Testis (tissue), 2 donors: ENCODE measurements at regions not wholly inside any gene's neighbourhood (a gene's known extent, or its start where the extent isn't known, plus 50 kb on each side); places are given as distances from the start of the nearest gene placed in this dataset.

Source experiments
- DNase-seq: peaks from one replicate; pipeline ENCODE4 v3.0.0-alpha.2; 2019
- H3K27ac ChIP-seq, 2 donors: fragments of 200-600 bp; sonication (generic); one replicate each; pipeline ENCODE4 v1.5.1; 2019
- H3K27me3 ChIP-seq: fragments of 200-600 bp; sonication (generic); one replicate; pipeline ENCODE4 v1.5.1; 2019
- H3K36me3 ChIP-seq: fragments of 200-600 bp; sonication (generic); one replicate; pipeline ENCODE4 v1.5.1; 2017; ENCODE audit warnings: low read depth; ENCODE audit errors: missing control alignments
- H3K4me1 ChIP-seq: fragments of 200-600 bp; sonication (generic); one replicate; pipeline ENCODE4 v1.5.1; 2019
- H3K4me3 ChIP-seq, 2 donors: fragments of 200-600 bp; sonication (generic); one replicate each; pipeline ENCODE4 v1.5.1; 2017 to 2019
- H3K9me3 ChIP-seq: fragments of 200-600 bp; sonication (generic); one replicate; pipeline ENCODE4 v1.5.1; 2017
- POLR2A ChIP-seq: fragments of 450-650 bp; IDR thresholded peaks from one replicate; pipeline ENCODE4 v1.6.1; 2017; ENCODE audit warnings: antibody characterized with exemption, mild to moderate bottlenecking, moderate library complexity
- WGBS, 2 donors: methylation state at CpG; one replicate each; pipeline ENCODE4 v1.1.5; 2018; 5-methylcytosine and 5-hydroxymethylcytosine counted together
- intact Hi-C: fragments of 100-400 bp; cut with DNase I; formaldehyde crosslinking; loops from one replicate; pipeline ENCODE4 v1.15.1; 2023; ENCODE audit warnings: low total_unique reads
- TF ChIP-seq, protein P1 (sequence below), 3 experiments: fragments of 450-650 bp in 2 of 3; fragments of 200-600 bp in 1 of 3; sonication (generic) in 1 of 3; IDR thresholded peaks; one replicate each; pipeline ENCODE4 v1.5.1; 2016 to 2019; ENCODE audit warnings: antibody characterized with exemption in 3 of 3, mild to moderate bottlenecking in 2 of 3, moderate library complexity in 1 of 3

GRCh38 chr1:234985516-234986294, 142.9 kb downstream of the TOMM20 start:
- H3K4me1 ChIP-seq = peaks cover 56% of the 10 kb centered on the region

GRCh38 chr1:234985007-234985370, 143.6 kb downstream of the TOMM20 start:
- intact Hi-C loops = loop anchor here (10.0 kb wide), 2 partner anchors 90 to 260 kb away; no protein-coding TSS in a partner anchor
- TF ChIP-seq, protein P1, sequence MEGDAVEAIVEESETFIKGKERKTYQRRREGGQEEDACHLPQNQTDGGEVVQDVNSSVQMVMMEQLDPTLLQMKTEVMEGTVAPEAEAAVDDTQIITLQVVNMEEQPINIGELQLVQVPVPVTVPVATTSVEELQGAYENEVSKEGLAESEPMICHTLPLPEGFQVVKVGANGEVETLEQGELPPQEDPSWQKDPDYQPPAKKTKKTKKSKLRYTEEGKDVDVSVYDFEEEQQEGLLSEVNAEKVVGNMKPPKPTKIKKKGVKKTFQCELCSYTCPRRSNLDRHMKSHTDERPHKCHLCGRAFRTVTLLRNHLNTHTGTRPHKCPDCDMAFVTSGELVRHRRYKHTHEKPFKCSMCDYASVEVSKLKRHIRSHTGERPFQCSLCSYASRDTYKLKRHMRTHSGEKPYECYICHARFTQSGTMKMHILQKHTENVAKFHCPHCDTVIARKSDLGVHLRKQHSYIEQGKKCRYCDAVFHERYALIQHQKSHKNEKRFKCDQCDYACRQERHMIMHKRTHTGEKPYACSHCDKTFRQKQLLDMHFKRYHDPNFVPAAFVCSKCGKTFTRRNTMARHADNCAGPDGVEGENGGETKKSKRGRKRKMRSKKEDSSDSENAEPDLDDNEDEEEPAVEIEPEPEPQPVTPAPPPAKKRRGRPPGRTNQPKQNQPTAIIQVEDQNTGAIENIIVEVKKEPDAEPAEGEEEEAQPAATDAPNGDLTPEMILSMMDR (IDR thresholded peaks at IDR 0.05) = no peak
- TF ChIP-seq POLR2A = no peak
- Histone ChIP-seq H3K27ac (peak overlapping the region; percentile 78 to 93), H3K9me3 (no peaks in the 10 kb centered on the region), H3K36me3 (no peaks in the 10 kb centered on the region), H3K4me1 (peaks cover 63% of the 10 kb centered on the region), H3K4me3 (no peak overlapping the region), H3K27me3 (no peaks in the 10 kb centered on the region)
- DNase-seq = no peak
- WGBS, 2 donors = 92 to 95% methylated on average over 7 of the region's 7 CpGs

More at GRCh38 chr1:234985516-234986294, 142.9 kb downstream of the TOMM20 start:
- Histone ChIP-seq H3K27me3 (no peaks in the 10 kb centered on the region), H3K9me3 (no peaks in the 10 kb centered on the region), H3K4me3 (no peak overlapping the region), H3K27ac (peak overlapping the region; percentile 78 to 93), H3K36me3 (no peaks in the 10 kb centered on the region)
- WGBS, 2 donors = 83 to 85% methylated on average over 10 of the region's 10 CpGs
- TF ChIP-seq, protein P1 (IDR thresholded peaks at IDR 0.05) = no peak
- TF ChIP-seq POLR2A = no peak
- intact Hi-C loops = loop anchor here (10.0 kb wide), 2 partner anchors 89 to 261 kb away; no protein-coding TSS in a partner anchor
- DNase-seq = no peak

DNA sequence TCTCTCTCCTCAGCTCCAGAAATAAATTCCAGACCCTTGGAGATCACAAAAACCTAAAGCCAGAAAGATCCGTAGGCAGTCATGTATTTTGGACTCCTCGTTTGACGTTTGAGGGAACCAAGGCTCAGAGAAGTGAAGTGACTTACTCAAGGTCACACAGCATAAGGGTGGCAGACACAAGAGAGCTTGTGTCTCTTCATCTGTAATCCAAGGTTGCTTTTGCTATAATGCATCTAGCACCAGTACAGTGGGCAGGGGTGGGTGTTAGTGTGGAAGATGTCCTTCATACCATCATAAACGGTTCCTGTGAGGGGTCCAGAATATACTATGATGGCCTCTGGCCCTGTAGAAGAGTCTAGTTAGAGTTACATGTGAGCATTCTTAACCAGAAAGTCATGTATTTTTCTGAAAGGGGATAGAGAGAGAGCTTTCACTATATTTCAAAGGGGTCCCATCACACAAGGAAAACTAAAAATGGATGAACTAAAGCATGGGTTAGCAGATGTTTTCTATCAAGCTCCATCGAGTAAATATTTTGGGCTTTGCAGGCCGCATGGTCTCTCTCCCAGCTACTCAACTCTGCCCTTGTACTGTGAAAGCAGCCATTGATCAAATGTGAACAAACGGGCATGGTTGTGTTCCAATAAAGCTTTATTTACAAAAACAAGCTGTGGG, 144.9 kb downstream of the TOMM20 start:
- Histone ChIP-seq H3K27me3 (no peaks in the 10 kb centered on the region), H3K36me3 (no peaks in the 10 kb centered on the region), H3K4me1 (peaks cover 74% of the 10 kb centered on the region), H3K4me3 (no peak overlapping the region), H3K27ac (peak overlapping the region; percentile 78 to 93), H3K9me3 (no peaks in the 10 kb centered on the region)
- DNase-seq = no peak
- 66 to 76% methylated on average over 7 of the region's 7 CpGs for WGBS, 2 donors
- TF ChIP-seq, protein P1 (IDR thresholded peaks at IDR 0.05) = no peak
- no peak for TF ChIP-seq POLR2A
- intact Hi-C loops = loop anchor here (10.0 kb wide), 2 partner anchors 91 to 259 kb away; no protein-coding TSS in a partner anchor

- H3K4me3 ChIP-seq = no peak overlapping the region
- TF ChIP-seq, protein P1 (IDR thresholded peaks at IDR 0.05) = no peak
- no peak for TF ChIP-seq POLR2A
- WGBS, 2 donors = 76 to 86% methylated on average over 2 of the region's 2 CpGs
- H3K36me3 ChIP-seq = no peaks in the 10 kb centered on the region
- no peaks in the 10 kb centered on the region for H3K27me3 ChIP-seq
- peak overlapping the region; percentile 64 to 90 for H3K27ac ChIP-seq
- intact Hi-C loops = loop anchor here (10.0 kb wide), 2 partner anchors 93 to 257 kb away; no protein-coding TSS in a partner anchor
- DNase-seq = no peak
- H3K9me3 ChIP-seq = no peaks in the 10 kb centered on the region
- H3K4me1 ChIP-seq = peaks cover 66% of the 10 kb centered on the region
These were observed 146.9 kb downstream of the TOMM20 start for GRCh38 chr1:234981758-234982157.
